ENCODE measurements at regions not wholly inside any gene's neighbourhood (a gene's known extent, or its start where the extent isn't known, plus 50 kb on each side); places are given as distances from the start of the nearest gene placed in this dataset.
A peak's percentile ranks its signal among the peaks of the same experiment; 100 is the strongest.

DNA sequence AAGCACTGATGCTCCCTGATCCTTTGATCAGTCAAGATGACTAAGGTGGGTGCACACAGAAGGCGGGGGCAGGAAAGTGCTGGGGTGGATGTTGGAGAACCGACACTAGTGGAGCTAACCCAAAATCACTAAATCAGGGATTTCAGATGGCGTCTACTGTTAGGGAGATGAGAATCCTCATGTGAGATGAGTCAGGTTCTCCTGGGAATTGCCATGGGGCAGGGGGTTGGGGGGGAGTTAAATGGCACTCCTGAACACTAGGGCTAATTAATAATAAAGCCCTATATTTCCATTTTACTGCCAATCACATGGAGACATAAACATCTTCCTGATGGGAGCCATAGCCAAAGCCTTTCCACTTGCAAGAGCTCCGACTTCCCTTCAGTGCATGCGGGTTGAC is 804.1 kb downstream of the KCNJ18 start:
- Mint-ChIP-seq H3K27ac (no peak overlapping the region), H3K27me3 (no peaks in the 10 kb centered on the region), H3K9me3 (peaks cover 9% of the 10 kb centered on the region), H3K36me3 (no peaks in the 10 kb centered on the region), H3K4me3 (no peak overlapping the region), H3K4me1 (no peaks in the 10 kb centered on the region)
- no peak for DNase-seq

DNA sequence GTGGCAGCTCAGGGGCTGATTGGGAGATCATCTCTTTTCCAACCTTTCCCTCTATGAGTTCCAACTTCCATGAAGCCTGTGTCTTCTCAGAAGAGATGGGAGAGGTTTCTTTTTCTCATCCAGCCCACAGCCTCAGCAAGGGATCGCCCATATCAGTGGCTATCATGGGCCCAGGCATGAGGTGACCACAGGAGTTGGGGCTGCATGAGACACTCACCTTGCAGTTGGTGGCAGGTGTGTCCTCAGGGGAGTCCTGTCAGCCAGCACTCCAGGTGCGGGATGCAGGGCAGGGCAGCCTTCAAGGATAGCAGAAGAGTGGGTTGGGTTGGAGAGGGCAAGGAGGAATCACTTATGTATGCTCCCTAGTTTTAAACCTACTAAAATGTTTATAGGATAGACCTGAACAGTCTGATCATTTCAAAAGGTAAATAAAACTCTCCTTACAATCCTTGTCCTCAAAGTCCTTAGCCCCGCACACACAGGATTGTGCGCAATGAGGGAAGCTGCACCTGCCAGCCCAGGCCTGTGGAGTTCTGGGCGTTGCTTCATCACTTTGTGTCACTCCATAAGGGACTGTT is 811.1 kb downstream of the KCNJ18 start:
- no peaks in the 10 kb centered on the region for H3K36me3 Mint-ChIP-seq

DNA sequence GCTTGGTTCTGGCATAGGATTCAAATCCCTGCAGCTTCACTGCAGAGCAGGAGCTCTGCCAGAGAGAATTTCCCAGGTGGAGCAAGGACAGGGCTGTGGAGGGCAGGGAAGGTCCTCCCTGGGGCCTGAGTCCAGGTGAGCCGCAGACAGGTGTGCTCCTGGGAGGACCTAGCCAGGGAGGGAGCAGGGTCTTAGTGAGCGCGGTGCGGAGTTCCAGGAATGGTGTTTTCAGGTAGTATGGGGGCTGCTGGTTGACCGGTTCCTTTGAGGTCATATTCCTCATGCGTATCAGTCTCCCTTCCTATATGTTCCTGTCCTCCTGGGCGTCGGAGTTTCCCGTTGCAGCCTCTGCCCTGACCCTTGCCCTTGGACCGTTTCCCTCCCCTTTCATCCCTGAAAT is 813.3 kb downstream of the KCNJ18 start:
- Mint-ChIP-seq H3K27ac (no peak overlapping the region), H3K27me3 (no peaks in the 10 kb centered on the region), H3K36me3 (no peaks in the 10 kb centered on the region), H3K4me3 (no peak overlapping the region), H3K4me1 (no peaks in the 10 kb centered on the region), H3K9me3 (peaks cover 4% of the 10 kb centered on the region)
- DNase-seq, result no peak

More for the DNA sequence above, 811.1 kb downstream of the KCNJ18 start:
- H3K27me3 Mint-ChIP-seq, result no peaks in the 10 kb centered on the region
- peaks cover 8% of the 10 kb centered on the region for H3K9me3 Mint-ChIP-seq
- no peak for DNase-seq
- H3K4me1 Mint-ChIP-seq, result no peaks in the 10 kb centered on the region
- H3K27ac Mint-ChIP-seq, result no peak overlapping the region
- no peak overlapping the region for H3K4me3 Mint-ChIP-seq

DNA sequence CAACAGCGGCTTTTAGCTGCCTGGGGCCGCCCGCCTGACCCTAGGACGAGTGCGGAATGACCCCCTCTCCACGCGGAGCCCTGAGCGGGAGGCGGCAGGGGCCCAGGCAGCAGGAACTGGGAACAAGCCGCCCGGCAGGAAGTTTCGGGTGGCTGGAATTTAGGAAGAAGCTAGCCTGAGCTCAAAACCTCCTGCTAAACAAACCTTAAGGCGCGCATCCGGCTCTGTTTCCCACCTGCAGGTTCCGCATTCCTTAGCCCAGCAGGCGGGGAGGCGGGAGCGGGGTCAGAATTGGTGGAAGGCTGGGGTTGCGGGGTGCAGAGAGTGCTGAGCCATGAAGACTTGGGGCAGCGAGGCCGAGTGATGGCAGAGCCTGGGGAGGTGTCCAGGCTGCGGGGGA is 813.9 kb downstream of the KCNJ18 start:
- no peaks in the 10 kb centered on the region for H3K4me1 Mint-ChIP-seq
- H3K27me3 Mint-ChIP-seq, result no peaks in the 10 kb centered on the region
- H3K9me3 Mint-ChIP-seq, result peaks cover 4% of the 10 kb centered on the region
- no peak for DNase-seq
- no peak overlapping the region for H3K27ac Mint-ChIP-seq
- H3K36me3 Mint-ChIP-seq, result no peaks in the 10 kb centered on the region
- no peak overlapping the region for H3K4me3 Mint-ChIP-seq

DNA sequence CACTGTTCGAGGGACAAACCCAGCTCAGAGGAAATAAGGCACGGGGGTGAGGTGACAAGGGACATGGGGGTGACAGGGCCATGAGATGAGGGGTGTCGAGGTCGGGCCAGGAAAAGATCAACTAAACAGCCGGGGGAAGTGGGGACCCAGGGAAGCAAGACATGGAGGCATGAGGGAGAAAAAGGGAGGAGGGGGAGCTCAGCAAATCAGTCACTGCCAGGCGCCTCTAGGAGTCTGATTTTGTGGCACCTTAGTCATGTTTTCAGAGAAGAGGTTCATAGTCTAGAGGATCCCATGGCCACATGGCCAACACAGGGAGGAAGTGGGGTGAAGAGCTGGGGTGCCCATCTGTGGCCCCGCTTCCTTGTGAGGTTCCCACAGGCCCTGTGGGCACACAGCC is 814.5 kb downstream of the KCNJ18 start:
- H3K27me3 Mint-ChIP-seq, result no peaks in the 10 kb centered on the region
- no peaks in the 10 kb centered on the region for H3K4me1 Mint-ChIP-seq
- no peak overlapping the region for H3K4me3 Mint-ChIP-seq
- no peak for DNase-seq
- H3K36me3 Mint-ChIP-seq, result no peaks in the 10 kb centered on the region
- no peak overlapping the region for H3K27ac Mint-ChIP-seq
- H3K9me3 Mint-ChIP-seq, result peaks cover 1% of the 10 kb centered on the region

DNA sequence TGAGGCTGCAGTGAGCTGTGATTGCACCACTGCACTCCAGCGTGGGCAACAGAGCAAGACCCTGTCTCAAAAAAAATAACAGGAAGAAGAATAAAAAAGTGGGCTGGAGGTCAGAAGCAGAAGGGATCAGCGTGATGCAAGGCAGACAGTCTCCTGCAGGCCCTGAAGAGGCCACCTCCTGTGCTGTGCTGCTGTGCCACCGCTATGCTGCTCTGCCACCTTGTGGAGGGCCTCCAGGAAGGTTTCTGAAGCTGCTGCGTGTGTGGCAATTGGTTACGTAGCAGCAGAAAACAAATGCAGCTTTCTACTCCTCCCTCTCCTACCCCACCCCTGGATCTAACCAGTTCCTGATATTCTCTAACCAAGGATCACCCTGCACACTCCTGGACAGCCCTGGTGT is 815.5 kb downstream of the KCNJ18 start:
- H3K4me1 Mint-ChIP-seq, result no peaks in the 10 kb centered on the region
- H3K27me3 Mint-ChIP-seq, result no peaks in the 10 kb centered on the region
- no peak overlapping the region for H3K4me3 Mint-ChIP-seq
- H3K9me3 Mint-ChIP-seq, result peaks cover 1% of the 10 kb centered on the region
- H3K27ac Mint-ChIP-seq, result no peak overlapping the region
- DNase-seq, result peak; percentile 4
- no peaks in the 10 kb centered on the region for H3K36me3 Mint-ChIP-seq

DNA sequence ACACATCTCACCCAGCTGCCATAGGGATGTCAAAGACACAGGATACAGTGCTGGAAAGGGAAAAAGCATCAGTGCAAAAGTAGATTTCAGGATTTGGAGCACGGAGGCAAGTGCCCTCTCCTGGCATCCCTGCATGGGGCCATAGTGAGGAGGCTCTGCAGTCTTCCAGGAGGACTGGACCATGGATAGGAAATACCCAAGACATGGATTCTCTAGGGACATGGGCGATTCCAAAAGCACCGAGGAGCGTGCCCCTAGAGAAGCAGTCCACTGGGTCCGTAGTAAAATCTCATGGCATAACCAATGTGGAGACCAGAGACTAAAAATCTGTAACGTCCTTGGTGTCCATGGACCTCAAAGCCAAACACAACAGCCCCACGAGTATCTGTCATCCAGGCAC is 818.2 kb downstream of the KCNJ18 start:
- Mint-ChIP-seq H3K27me3 (no peaks in the 10 kb centered on the region), H3K9me3 (no peaks in the 10 kb centered on the region), H3K36me3 (no peaks in the 10 kb centered on the region), H3K27ac (no peak overlapping the region), H3K4me1 (no peaks in the 10 kb centered on the region), H3K4me3 (no peak overlapping the region)
- DNase-seq, result no peak

DNA sequence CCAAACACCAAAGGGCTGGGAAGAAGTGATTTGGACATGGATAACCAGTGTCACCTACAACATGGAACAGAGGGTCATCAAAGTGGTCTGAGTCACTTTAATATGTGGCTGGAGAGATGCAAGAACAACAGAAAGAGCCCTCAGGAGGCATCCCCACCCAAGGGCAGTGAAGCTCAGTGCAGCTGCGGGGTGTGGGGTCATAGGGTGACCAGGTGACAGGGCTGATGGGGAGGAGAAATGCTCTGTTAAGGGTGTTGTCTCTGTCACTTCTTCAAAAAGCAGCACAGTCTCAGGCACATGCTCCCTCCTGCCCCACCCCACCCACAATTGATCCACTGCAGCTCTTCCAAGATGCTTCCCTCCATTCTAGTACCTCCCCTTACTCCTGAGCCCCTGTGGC is 819.1 kb downstream of the KCNJ18 start:
- no peaks in the 10 kb centered on the region for H3K4me1 Mint-ChIP-seq
- H3K36me3 Mint-ChIP-seq, result no peaks in the 10 kb centered on the region
- no peak for DNase-seq
- H3K9me3 Mint-ChIP-seq, result no peaks in the 10 kb centered on the region
- no peak overlapping the region for H3K27ac Mint-ChIP-seq
- no peak overlapping the region for H3K4me3 Mint-ChIP-seq
- no peaks in the 10 kb centered on the region for H3K27me3 Mint-ChIP-seq

DNA sequence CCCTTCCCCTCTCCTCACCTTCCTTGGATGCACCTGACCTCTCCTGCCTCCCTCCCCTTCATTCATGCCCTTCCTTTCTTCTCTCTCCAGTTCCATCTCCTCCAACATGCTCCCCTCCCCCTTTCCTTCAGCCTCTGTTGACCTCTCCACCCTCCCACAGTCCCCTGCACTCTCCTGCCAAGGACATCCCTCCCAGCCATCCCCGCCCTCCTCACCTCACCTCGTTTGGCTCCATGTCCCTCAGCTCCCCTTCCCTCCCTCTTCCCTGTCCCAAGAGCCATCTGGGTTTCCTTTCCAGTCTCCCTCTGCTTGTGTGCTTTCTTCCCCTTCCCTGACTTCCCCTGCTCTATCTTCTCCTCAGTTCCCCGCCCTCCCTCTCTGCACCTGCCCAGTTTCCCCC is 819.7 kb downstream of the KCNJ18 start:
- Mint-ChIP-seq H3K27ac (no peak overlapping the region), H3K9me3 (no peaks in the 10 kb centered on the region), H3K27me3 (no peaks in the 10 kb centered on the region), H3K4me3 (no peak overlapping the region), H3K4me1 (no peaks in the 10 kb centered on the region), H3K36me3 (no peaks in the 10 kb centered on the region)
- DNase-seq, result no peak

DNA sequence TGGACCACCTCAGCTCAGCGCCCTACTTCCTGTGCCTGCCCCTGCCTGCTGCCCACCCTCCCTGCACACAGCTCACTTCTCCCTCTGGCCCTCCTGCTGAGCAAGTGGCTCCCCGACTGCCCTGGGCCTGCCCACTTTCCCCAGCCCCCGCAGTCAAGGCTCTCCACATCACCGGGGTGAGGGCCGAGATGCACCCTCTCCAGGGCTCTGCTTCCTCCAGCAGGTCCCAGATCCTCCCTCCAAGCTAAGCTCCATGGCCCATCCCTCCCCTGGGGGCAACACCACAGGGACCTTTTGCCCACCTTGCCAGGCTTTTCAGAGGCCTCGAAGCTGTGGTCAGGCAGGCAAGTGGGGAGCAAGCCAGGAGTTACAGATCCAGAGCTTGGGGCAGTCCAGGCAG is 820.2 kb downstream of the KCNJ18 start:
- Mint-ChIP-seq H3K9me3 (peaks cover 2% of the 10 kb centered on the region), H3K4me1 (no peaks in the 10 kb centered on the region), H3K27ac (no peak overlapping the region)

DNA sequence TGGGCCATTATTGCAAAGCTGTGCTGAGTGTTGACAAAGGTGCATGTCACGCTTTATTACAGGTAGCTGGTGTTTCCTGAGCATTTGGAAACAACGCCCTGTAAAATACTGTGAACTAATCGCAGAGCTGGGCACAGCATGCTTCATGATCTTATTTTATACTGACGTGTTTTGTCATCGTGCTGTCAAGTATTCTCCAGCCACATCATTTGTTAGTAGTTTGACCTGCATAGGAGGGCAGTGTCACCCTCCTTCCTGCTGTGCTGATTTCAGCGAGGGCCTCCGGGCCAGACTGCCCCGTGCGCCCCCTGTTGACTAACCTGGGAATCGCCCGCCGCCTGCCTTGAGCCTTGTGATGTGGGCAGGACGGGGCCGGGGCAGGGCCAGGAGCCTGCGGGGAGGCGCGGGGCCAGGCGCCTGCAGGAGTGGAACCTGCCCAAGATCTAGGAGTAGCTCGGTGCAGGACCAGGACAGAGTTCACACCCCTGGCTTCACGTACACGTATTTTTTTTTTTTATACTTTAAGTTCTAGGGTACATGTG is 820.7 kb downstream of the KCNJ18 start:
- Mint-ChIP-seq H3K36me3 (no peaks in the 10 kb centered on the region), H3K4me3 (no peak overlapping the region), H3K4me1 (no peaks in the 10 kb centered on the region), H3K27me3 (no peaks in the 10 kb centered on the region), H3K9me3 (peaks cover 2% of the 10 kb centered on the region), H3K27ac (no peak overlapping the region)
- no peak for DNase-seq

More for the DNA sequence above, 820.2 kb downstream of the KCNJ18 start:
- no peak for DNase-seq
- Mint-ChIP-seq H3K27me3 (no peaks in the 10 kb centered on the region), H3K4me3 (no peak overlapping the region), H3K36me3 (no peaks in the 10 kb centered on the region)

DNA sequence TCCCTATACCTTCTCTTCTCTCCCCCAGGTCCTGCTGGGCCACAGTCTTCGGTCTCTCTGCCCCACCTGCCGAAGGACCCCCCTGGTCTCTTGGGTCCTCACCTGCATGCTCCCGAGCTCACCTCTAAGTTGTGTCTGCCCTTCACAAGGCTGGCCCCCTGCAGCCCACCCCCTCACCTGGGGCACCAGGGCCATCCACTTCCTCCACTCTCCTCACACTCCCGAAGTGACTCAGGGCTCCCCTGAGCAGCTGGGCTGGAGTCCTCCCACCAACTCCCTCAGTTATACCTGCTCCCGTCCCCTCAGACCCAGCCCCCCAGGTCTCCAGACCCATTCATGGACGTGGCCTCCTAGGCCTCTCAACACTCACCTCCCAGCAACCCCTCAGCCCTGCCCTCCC is 822.0 kb downstream of the KCNJ18 start:
- H3K27ac Mint-ChIP-seq, result no peak overlapping the region
- H3K4me3 Mint-ChIP-seq, result no peak overlapping the region
- peaks cover 2% of the 10 kb centered on the region for H3K9me3 Mint-ChIP-seq
- no peaks in the 10 kb centered on the region for H3K36me3 Mint-ChIP-seq
- DNase-seq, result no peak
- H3K4me1 Mint-ChIP-seq, result no peaks in the 10 kb centered on the region
- H3K27me3 Mint-ChIP-seq, result no peaks in the 10 kb centered on the region

DNA sequence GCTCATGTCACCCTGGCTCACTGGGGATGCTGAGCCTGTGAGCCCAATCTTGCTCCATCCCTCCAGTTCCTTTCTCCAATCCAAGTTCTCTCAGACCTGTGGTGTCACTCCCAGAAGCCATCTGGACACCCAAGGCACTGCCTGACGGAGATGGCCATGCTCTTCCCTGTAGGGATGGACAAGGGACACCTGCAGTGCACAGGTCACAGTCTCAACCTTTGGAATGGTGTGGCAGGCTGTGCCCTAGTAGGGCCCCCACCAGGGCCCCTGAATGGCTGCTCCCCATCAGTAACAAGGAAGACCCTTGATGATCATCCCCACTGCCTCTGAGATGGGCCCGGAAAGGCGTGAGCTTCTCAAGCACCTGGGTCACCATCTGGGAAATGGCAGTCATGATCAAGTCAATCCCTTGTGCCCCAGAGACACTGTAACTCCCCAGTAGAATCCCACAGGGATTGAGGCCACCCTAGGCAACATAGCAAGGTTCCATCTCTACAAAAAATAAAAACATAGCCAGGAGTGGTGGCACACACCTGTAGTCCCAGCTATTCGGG is 822.5 kb downstream of the KCNJ18 start:
- Mint-ChIP-seq H3K9me3 (peaks cover 2% of the 10 kb centered on the region), H3K27ac (no peak overlapping the region), H3K36me3 (no peaks in the 10 kb centered on the region), H3K4me3 (no peak overlapping the region), H3K27me3 (no peaks in the 10 kb centered on the region), H3K4me1 (no peaks in the 10 kb centered on the region)
- DNase-seq, result no peak

DNA sequence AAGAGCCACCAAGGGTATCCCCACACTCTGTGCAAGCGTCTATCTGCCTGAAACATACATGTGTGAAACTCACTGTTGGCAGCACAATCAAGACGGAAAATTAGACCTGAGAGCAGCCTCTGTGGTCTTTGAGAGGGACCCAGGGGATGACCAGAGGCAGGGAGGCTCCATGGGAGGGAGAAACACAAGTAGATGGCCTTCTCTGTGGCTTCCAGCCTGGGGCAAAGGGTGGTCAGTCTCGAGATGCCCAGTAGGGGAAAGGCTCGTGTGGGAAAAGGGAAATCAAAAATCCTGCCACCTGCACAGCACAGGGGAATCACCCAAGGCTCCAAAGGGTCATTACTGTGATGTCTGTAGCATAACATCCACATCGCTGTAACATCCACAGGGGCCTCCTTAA is 823.3 kb downstream of the KCNJ18 start:
- Mint-ChIP-seq H3K9me3 (peaks cover 2% of the 10 kb centered on the region), H3K36me3 (no peaks in the 10 kb centered on the region), H3K27ac (no peak overlapping the region), H3K4me1 (no peaks in the 10 kb centered on the region), H3K4me3 (no peak overlapping the region), H3K27me3 (no peaks in the 10 kb centered on the region)
- no peak for DNase-seq

DNA sequence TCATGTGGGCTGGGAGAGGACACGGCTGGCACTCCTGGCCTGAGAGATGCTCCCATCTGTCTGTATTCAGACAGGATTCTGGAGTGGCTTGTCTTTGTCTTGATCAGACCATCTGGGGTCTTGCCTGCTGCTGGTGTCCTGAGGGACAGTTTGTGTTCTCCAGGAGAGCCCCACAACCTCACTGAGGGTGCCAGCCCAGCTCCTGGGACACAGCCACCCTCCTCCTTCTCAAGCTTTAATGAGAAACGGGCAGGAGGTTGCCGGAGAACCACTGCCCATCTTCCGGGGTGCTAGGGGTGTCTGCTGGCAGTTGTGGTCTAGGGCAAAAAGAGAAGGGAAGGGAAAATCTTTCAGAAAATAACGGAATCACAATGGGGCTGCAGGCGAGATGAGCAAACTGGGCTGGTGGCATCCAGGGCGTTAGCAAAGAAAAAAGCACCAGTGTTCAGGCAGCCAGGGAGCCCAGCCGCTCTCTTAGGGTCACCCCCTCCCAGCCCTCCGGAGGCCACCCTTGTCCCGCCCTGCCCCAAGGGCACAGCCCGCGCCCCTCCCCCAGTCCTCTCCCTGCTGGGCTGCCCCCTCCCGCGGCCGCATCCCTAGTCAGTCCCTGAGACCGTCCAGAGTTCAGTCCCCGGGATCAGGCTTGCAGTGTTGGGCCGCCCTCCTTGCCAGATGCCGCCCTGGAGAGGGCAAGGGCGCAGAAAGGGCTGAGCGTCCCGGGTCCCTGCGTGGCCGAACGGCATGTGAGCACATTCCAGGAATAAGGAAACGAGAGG is 824.7 kb downstream of the KCNJ18 start:
- Mint-ChIP-seq H3K27ac (no peak overlapping the region), H3K9me3 (peaks cover 2% of the 10 kb centered on the region), H3K4me1 (no peaks in the 10 kb centered on the region), H3K36me3 (no peaks in the 10 kb centered on the region), H3K27me3 (no peaks in the 10 kb centered on the region), H3K4me3 (no peak overlapping the region)
- DNase-seq, result no peak

DNA sequence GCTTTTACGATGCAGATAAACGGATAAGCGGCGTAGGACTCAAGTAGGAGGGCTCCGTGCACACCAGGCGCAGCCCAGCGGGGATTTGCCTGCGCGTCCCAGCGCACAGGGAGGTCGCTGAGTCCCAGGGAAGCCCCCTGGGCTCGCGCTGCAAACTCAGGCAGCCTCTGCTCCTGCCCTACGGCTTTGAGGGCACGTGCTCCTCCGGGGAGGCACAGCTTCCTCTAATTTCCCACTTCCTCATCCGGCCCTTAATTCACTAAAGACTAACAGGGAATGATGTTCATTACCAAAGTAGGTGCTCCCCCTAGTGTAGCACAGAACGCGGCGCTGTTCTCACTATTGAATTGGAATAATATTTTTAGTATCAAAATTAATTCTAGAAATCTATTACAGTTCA is 825.4 kb downstream of the KCNJ18 start:
- H3K4me3 Mint-ChIP-seq, result no peak overlapping the region
- no peaks in the 10 kb centered on the region for H3K4me1 Mint-ChIP-seq
- no peaks in the 10 kb centered on the region for H3K36me3 Mint-ChIP-seq
- no peaks in the 10 kb centered on the region for H3K27me3 Mint-ChIP-seq
- peaks cover 2% of the 10 kb centered on the region for H3K9me3 Mint-ChIP-seq
- DNase-seq, result no peak
- no peak overlapping the region for H3K27ac Mint-ChIP-seq
